ENCODE measurements at regions not wholly inside any gene's neighbourhood (a gene's known extent, or its start where the extent isn't known, plus 50 kb on each side); places are given as distances from the start of the nearest gene placed in this dataset.

DNA sequence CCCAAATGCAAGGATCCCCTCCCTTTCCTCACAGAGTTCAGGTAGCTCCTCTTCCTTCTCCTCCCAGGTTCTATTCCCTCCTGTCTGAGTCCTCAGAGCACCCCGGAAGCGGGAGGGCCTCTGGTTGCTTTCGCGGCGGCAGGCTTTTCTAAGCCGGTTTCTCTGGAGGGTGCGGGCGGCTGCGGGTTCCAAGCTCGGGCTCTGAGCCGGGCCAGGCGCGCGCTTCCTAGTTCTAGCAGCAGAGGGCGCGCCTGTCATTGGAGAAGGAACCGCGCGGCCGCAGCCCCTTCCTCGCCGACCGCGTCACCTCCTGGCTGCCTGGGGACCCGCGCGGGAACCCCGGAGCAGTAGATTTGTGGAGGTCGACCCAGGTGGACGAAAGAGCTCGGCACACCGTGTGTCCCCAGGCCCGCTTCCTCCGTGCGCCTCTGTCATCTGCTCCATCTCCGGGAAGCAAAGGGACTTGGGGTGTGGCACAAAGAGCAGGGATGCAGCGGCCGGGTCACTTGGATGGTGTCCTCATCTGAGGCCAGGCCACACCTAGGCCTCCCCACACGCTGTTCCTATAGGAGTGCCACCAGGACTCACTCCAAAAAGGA lies 389.0 kb upstream of the PODXL start (continued):
- TF ChIP-seq, protein P1, sequence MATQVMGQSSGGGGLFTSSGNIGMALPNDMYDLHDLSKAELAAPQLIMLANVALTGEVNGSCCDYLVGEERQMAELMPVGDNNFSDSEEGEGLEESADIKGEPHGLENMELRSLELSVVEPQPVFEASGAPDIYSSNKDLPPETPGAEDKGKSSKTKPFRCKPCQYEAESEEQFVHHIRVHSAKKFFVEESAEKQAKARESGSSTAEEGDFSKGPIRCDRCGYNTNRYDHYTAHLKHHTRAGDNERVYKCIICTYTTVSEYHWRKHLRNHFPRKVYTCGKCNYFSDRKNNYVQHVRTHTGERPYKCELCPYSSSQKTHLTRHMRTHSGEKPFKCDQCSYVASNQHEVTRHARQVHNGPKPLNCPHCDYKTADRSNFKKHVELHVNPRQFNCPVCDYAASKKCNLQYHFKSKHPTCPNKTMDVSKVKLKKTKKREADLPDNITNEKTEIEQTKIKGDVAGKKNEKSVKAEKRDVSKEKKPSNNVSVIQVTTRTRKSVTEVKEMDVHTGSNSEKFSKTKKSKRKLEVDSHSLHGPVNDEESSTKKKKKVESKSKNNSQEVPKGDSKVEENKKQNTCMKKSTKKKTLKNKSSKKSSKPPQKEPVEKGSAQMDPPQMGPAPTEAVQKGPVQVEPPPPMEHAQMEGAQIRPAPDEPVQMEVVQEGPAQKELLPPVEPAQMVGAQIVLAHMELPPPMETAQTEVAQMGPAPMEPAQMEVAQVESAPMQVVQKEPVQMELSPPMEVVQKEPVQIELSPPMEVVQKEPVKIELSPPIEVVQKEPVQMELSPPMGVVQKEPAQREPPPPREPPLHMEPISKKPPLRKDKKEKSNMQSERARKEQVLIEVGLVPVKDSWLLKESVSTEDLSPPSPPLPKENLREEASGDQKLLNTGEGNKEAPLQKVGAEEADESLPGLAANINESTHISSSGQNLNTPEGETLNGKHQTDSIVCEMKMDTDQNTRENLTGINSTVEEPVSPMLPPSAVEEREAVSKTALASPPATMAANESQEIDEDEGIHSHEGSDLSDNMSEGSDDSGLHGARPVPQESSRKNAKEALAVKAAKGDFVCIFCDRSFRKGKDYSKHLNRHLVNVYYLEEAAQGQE (IDR thresholded peaks at IDR 0.05; ENCODE audit: borderline replicate concordance): peak; percentile 85
- TF ChIP-seq, protein P1 (CRISPR knock-in tag; IDR thresholded peaks at IDR 0.05; ENCODE audit: low read depth): no peak
- TF ChIP-seq HBP1 (CRISPR knock-in tag; IDR thresholded peaks at IDR 0.05) (no peak), RBM39 (optimal IDR thresholded peaks at IDR 0.05; ENCODE audit: low read depth, low read length) (no peak), RBFOX2 (IDR thresholded peaks at IDR 0.05; ENCODE audit: low read depth, low read length) (no peak), RCOR1 (IDR thresholded peaks at IDR 0.05; ENCODE audit: borderline replicate concordance in 1 of 2, low read depth in 2 of 2, low read length in 2 of 2) (0 out of 4 replicates have a peak, but pooled peaks of 1 of the 2 experiments have one; percentile 12), E2F6 (IDR thresholded peaks at IDR 0.05; ENCODE audit: borderline replicate concordance in 1 of 2, extremely low read depth in 1 of 2, insufficient read depth in 1 of 2, insufficient read length in 1 of 2, low read depth in 1 of 2, low read length in 1 of 2, poor library complexity in 1 of 2, severe bottlenecking in 1 of 2) (peak in 1 of 2 experiments; percentile 27), ZKSCAN3 (CRISPR knock-in tag; IDR thresholded peaks at IDR 0.05) (no peak), ZNF23 (CRISPR knock-in tag; IDR thresholded peaks at IDR 0.05) (no peak), ERF (CRISPR knock-in tag; IDR thresholded peaks at IDR 0.05) (no peak), KLF16 (IDR thresholded peaks at IDR 0.05) (0 out of 2 replicates have a peak, but pooled peaks have one; percentile 19), ATF7 (IDR thresholded peaks at IDR 0.05) (0 out of 2 replicates have a peak, but pooled peaks have one; percentile 18), YY1 (IDR thresholded peaks at IDR 0.05; ENCODE audit: borderline replicate concordance in 1 of 3, control insufficient read depth in 1 of 3, extremely low read depth in 1 of 3, insufficient read depth in 3 of 3, insufficient read length in 1 of 3, insufficient replicate concordance in 2 of 3, low read depth in 1 of 3, low read length in 2 of 3) (peak in 1 of 3 experiments; percentile 11), MYC (IDR thresholded peaks at IDR 0.05; ENCODE audit: low read depth, low read length) (peak; percentile 30; the same call in 1 of the 2 replicates), MYC (CRISPR knock-in tag; IDR thresholded peaks at IDR 0.05; ENCODE audit: borderline replicate concordance, low read depth) (no peak), RAD21 (CRISPR knock-in tag; conservative IDR thresholded peaks at IDR 0.05 in 1 of 2, IDR thresholded peaks at IDR 0.05 in 1 of 2) (peak; percentile 86 to 89)
